ENCODE measurements at regions not wholly inside any gene's neighbourhood (a gene's known extent, or its start where the extent isn't known, plus 50 kb on each side); places are given as distances from the start of the nearest gene placed in this dataset.

- TF ChIP-seq EZH2phosphoT487 (IDR thresholded peaks at IDR 0.05; ENCODE audit: low read depth, severe bottlenecking, unreplicated experiment): no peak
- TF ChIP-seq EZH2 (IDR thresholded peaks at IDR 0.05; ENCODE audit: borderline replicate concordance): no peak
- TF ChIP-seq CTCF (IDR thresholded peaks at IDR 0.05; ENCODE audit: poor library complexity): no peak
- H3K4me3 ChIP-seq: no peak overlapping the region
- H3K9me3 ChIP-seq (ENCODE audit: low read depth): no peaks in the 10 kb centered on the region
- no peaks in the 10 kb centered on the region for H3K27me3 ChIP-seq
- no peak overlapping the region for H3K4me2 ChIP-seq
- no peaks in the 10 kb centered on the region for H3K9me2 ChIP-seq (replicated peaks; ENCODE audit: insufficient read depth)
- no peaks in the 10 kb centered on the region for H3K4me1 ChIP-seq (ENCODE audit: insufficient read depth)
- no peaks in the 10 kb centered on the region for H3K79me2 ChIP-seq
- H2AFZ ChIP-seq: no peak overlapping the region
- WGBS (ENCODE audit: low lambda C conversion rate, missing lambda C conversion rate): 92% methylated on average over 5 of the region's 5 CpGs
- no peak overlapping the region for H3K27ac ChIP-seq
- no peaks in the 10 kb centered on the region for H4K20me1 ChIP-seq (ENCODE audit: insufficient read depth, poor library complexity, severe bottlenecking)
- no peaks in the 10 kb centered on the region for H3K36me3 ChIP-seq (replicated peaks; ENCODE audit: insufficient read depth, low read depth)
- DNase-seq (ENCODE audit: low spot score): no peak
Measured at GRCh38 chr12:65668981-65669695, 155.1 kb upstream of the HMGA2 start.

GRCh38 chr12:65670775-65671174, 153.5 kb upstream of the HMGA2 start:
- H3K27me3 ChIP-seq: no peaks in the 10 kb centered on the region
- no peaks in the 10 kb centered on the region for H3K4me1 ChIP-seq (ENCODE audit: insufficient read depth)
- no peak for DNase-seq (ENCODE audit: low spot score)
- H2AFZ ChIP-seq: no peak overlapping the region
- no peaks in the 10 kb centered on the region for H3K9me2 ChIP-seq (replicated peaks; ENCODE audit: insufficient read depth)
- no peak for TF ChIP-seq EZH2phosphoT487 (IDR thresholded peaks at IDR 0.05; ENCODE audit: low read depth, severe bottlenecking, unreplicated experiment)
- H3K79me2 ChIP-seq: no peaks in the 10 kb centered on the region
- H4K20me1 ChIP-seq (ENCODE audit: insufficient read depth, poor library complexity, severe bottlenecking): no peaks in the 10 kb centered on the region
- H3K9me3 ChIP-seq (ENCODE audit: low read depth): no peaks in the 10 kb centered on the region
- H3K4me2 ChIP-seq: no peak overlapping the region
- 65% methylated on average over 3 of the region's 3 CpGs for WGBS (ENCODE audit: low lambda C conversion rate, missing lambda C conversion rate)
- no peaks in the 10 kb centered on the region for H3K36me3 ChIP-seq (replicated peaks; ENCODE audit: insufficient read depth, low read depth)
- H3K27ac ChIP-seq: no peak overlapping the region
- no peak overlapping the region for H3K4me3 ChIP-seq

- Histone ChIP-seq H3K4me3 (no peak overlapping the region), H3K79me2 (no peaks in the 10 kb centered on the region), H3K4me1 (ENCODE audit: insufficient read depth) (no peaks in the 10 kb centered on the region), H3K9me3 (ENCODE audit: low read depth) (no peaks in the 10 kb centered on the region), H3K27ac (no peak overlapping the region), H3K4me2 (no peak overlapping the region), H4K20me1 (ENCODE audit: insufficient read depth, poor library complexity, severe bottlenecking) (no peaks in the 10 kb centered on the region), H3K36me3 (replicated peaks; ENCODE audit: insufficient read depth, low read depth) (no peaks in the 10 kb centered on the region), H3K27me3 (no peaks in the 10 kb centered on the region), H3K9me2 (replicated peaks; ENCODE audit: insufficient read depth) (no peaks in the 10 kb centered on the region), H2AFZ (no peak overlapping the region)
- DNase-seq (ENCODE audit: low spot score): no peak
- no peak for TF ChIP-seq EZH2 (IDR thresholded peaks at IDR 0.05; ENCODE audit: borderline replicate concordance)
- no peak for TF ChIP-seq EZH2phosphoT487 (IDR thresholded peaks at IDR 0.05; ENCODE audit: low read depth, severe bottlenecking, unreplicated experiment)
- no peak for TF ChIP-seq CTCF (IDR thresholded peaks at IDR 0.05; ENCODE audit: poor library complexity)
- 92% methylated on average over 4 of the region's 4 CpGs for WGBS (ENCODE audit: low lambda C conversion rate, missing lambda C conversion rate)
Measured at GRCh38 chr12:65672441-65672840, 151.8 kb upstream of the HMGA2 start.

- Histone ChIP-seq H3K27me3 (no peaks in the 10 kb centered on the region), H3K9me2 (replicated peaks; ENCODE audit: insufficient read depth) (no peaks in the 10 kb centered on the region), H2AFZ (no peak overlapping the region), H3K4me3 (no peak overlapping the region), H3K36me3 (replicated peaks; ENCODE audit: insufficient read depth, low read depth) (no peaks in the 10 kb centered on the region), H3K4me1 (ENCODE audit: insufficient read depth) (no peaks in the 10 kb centered on the region), H3K4me2 (no peak overlapping the region), H3K79me2 (no peaks in the 10 kb centered on the region), H3K27ac (no peak overlapping the region), H4K20me1 (ENCODE audit: insufficient read depth, poor library complexity, severe bottlenecking) (no peaks in the 10 kb centered on the region), H3K9me3 (ENCODE audit: low read depth) (no peaks in the 10 kb centered on the region)
- no peak for DNase-seq (ENCODE audit: low spot score)
- TF ChIP-seq CTCF (IDR thresholded peaks at IDR 0.05; ENCODE audit: poor library complexity) (no peak), EZH2phosphoT487 (IDR thresholded peaks at IDR 0.05; ENCODE audit: low read depth, severe bottlenecking, unreplicated experiment) (no peak), EZH2 (IDR thresholded peaks at IDR 0.05; ENCODE audit: borderline replicate concordance) (no peak)
Measured at GRCh38 chr12:65673156-65673690, 151.1 kb upstream of the HMGA2 start.

All from hepatocyte (in vitro differentiated cells).